ENCODE measurements at regions not wholly inside any gene's neighbourhood (a gene's known extent, or its start where the extent isn't known, plus 50 kb on each side); places are given as distances from the start of the nearest gene placed in this dataset.

GRCh38 chr3:175885231-175885766 lies 1026.2 kb downstream of the NAALADL2 start:
- H3K27me3 Mint-ChIP-seq (ENCODE audit: insufficient read depth, unreplicated experiment) = no peaks in the 10 kb centered on the region
- TF ChIP-seq, protein P1, sequence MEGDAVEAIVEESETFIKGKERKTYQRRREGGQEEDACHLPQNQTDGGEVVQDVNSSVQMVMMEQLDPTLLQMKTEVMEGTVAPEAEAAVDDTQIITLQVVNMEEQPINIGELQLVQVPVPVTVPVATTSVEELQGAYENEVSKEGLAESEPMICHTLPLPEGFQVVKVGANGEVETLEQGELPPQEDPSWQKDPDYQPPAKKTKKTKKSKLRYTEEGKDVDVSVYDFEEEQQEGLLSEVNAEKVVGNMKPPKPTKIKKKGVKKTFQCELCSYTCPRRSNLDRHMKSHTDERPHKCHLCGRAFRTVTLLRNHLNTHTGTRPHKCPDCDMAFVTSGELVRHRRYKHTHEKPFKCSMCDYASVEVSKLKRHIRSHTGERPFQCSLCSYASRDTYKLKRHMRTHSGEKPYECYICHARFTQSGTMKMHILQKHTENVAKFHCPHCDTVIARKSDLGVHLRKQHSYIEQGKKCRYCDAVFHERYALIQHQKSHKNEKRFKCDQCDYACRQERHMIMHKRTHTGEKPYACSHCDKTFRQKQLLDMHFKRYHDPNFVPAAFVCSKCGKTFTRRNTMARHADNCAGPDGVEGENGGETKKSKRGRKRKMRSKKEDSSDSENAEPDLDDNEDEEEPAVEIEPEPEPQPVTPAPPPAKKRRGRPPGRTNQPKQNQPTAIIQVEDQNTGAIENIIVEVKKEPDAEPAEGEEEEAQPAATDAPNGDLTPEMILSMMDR (IDR thresholded peaks at IDR 0.05; ENCODE audit: unreplicated experiment) = no peak
- intact Hi-C loops (cut with micrococcal nuclease) = no loop called here
- no peaks in the 10 kb centered on the region for H3K36me3 Mint-ChIP-seq (ENCODE audit: insufficient read depth, unreplicated experiment)
- no peak overlapping the region for H3K27ac Mint-ChIP-seq (ENCODE audit: low read depth, unreplicated experiment)
- no peaks in the 10 kb centered on the region for H3K4me1 Mint-ChIP-seq (ENCODE audit: insufficient read depth, unreplicated experiment)
- H3K9me3 Mint-ChIP-seq (ENCODE audit: unreplicated experiment) = no peaks in the 10 kb centered on the region
- ChIA-PET POLR2A (no interaction called here), CTCF (no interaction called here)
- BruUV-seq (replicated peaks) = no TSS peak
- DNase-seq (ENCODE audit: unreplicated experiment) = no peak
- no peak overlapping the region for H3K4me3 Mint-ChIP-seq (ENCODE audit: unreplicated experiment)

GRCh38 chr3:175879417-175879816 lies 1020.3 kb downstream of the NAALADL2 start:
- intact Hi-C loops (cut with micrococcal nuclease) = no loop called here
- no peaks in the 10 kb centered on the region for H3K4me1 Mint-ChIP-seq (ENCODE audit: insufficient read depth, unreplicated experiment)
- CTCF ChIA-PET = no interaction called here
- H3K27me3 Mint-ChIP-seq (ENCODE audit: insufficient read depth, unreplicated experiment) = no peaks in the 10 kb centered on the region
- no peak overlapping the region for H3K27ac Mint-ChIP-seq (ENCODE audit: low read depth, unreplicated experiment)
- no peaks in the 10 kb centered on the region for H3K9me3 Mint-ChIP-seq (ENCODE audit: unreplicated experiment)
- BruUV-seq (replicated peaks) = no TSS peak
- DNase-seq (ENCODE audit: unreplicated experiment) = no peak
- POLR2A ChIA-PET = no interaction called here
- TF ChIP-seq, protein P1 (IDR thresholded peaks at IDR 0.05; ENCODE audit: unreplicated experiment) = no peak
- H3K36me3 Mint-ChIP-seq (ENCODE audit: insufficient read depth, unreplicated experiment) = no peaks in the 10 kb centered on the region
- H3K4me3 Mint-ChIP-seq (ENCODE audit: unreplicated experiment) = no peak overlapping the region

GRCh38 chr3:175869404-175869803 lies 1010.3 kb downstream of the NAALADL2 start:
- ChIA-PET CTCF (no interaction called here), POLR2A (interaction anchor here (0.6 kb wide), 1 partner anchor 9 kb away, joined by 3 read pairs; no protein-coding TSS in a partner anchor)
- no peak overlapping the region for H3K27ac Mint-ChIP-seq (ENCODE audit: low read depth, unreplicated experiment)
- H3K36me3 Mint-ChIP-seq (ENCODE audit: insufficient read depth, unreplicated experiment) = no peaks in the 10 kb centered on the region
- no peaks in the 10 kb centered on the region for H3K27me3 Mint-ChIP-seq (ENCODE audit: insufficient read depth, unreplicated experiment)
- H3K4me1 Mint-ChIP-seq (ENCODE audit: insufficient read depth, unreplicated experiment) = no peaks in the 10 kb centered on the region
- BruUV-seq (replicated peaks) = no TSS peak
- intact Hi-C loops (cut with micrococcal nuclease) = no loop called here
- TF ChIP-seq, protein P1 (IDR thresholded peaks at IDR 0.05; ENCODE audit: unreplicated experiment) = no peak
- DNase-seq (ENCODE audit: unreplicated experiment) = no peak
- no peak overlapping the region for H3K4me3 Mint-ChIP-seq (ENCODE audit: unreplicated experiment)
- no peaks in the 10 kb centered on the region for H3K9me3 Mint-ChIP-seq (ENCODE audit: unreplicated experiment)

- TF ChIP-seq, protein P1 (IDR thresholded peaks at IDR 0.05; ENCODE audit: unreplicated experiment) = no peak
- Mint-ChIP-seq H3K27ac (ENCODE audit: low read depth, unreplicated experiment) (no peak overlapping the region), H3K4me3 (ENCODE audit: unreplicated experiment) (no peak overlapping the region), H3K27me3 (ENCODE audit: insufficient read depth, unreplicated experiment) (no peaks in the 10 kb centered on the region), H3K4me1 (ENCODE audit: insufficient read depth, unreplicated experiment) (no peaks in the 10 kb centered on the region), H3K36me3 (ENCODE audit: insufficient read depth, unreplicated experiment) (no peaks in the 10 kb centered on the region), H3K9me3 (ENCODE audit: unreplicated experiment) (no peaks in the 10 kb centered on the region)
- POLR2A ChIA-PET = no interaction called here
- intact Hi-C loops (cut with micrococcal nuclease) = no loop called here
- BruUV-seq (replicated peaks) = no TSS peak
- CTCF ChIA-PET = interaction anchor here (0.8 kb wide), 1 partner anchor 23 kb away, joined by 3 read pairs; no protein-coding TSS in a partner anchor
- DNase-seq (ENCODE audit: unreplicated experiment) = no peak
These were observed 1009.5 kb downstream of the NAALADL2 start for GRCh38 chr3:175868626-175869025.

Data from MCF 10A (cell line).